ENCODE measurements at regions not wholly inside any gene's neighbourhood (a gene's known extent, or its start where the extent isn't known, plus 50 kb on each side); places are given as distances from the start of the nearest gene placed in this dataset.

GRCh38 chr10:108850138-108850854 is 1073.0 kb downstream of the XPNPEP1 start:
- H3K4me3 ChIP-seq (ENCODE audit: low read depth, low read length): no peak overlapping the region
- TF ChIP-seq, protein P1, sequence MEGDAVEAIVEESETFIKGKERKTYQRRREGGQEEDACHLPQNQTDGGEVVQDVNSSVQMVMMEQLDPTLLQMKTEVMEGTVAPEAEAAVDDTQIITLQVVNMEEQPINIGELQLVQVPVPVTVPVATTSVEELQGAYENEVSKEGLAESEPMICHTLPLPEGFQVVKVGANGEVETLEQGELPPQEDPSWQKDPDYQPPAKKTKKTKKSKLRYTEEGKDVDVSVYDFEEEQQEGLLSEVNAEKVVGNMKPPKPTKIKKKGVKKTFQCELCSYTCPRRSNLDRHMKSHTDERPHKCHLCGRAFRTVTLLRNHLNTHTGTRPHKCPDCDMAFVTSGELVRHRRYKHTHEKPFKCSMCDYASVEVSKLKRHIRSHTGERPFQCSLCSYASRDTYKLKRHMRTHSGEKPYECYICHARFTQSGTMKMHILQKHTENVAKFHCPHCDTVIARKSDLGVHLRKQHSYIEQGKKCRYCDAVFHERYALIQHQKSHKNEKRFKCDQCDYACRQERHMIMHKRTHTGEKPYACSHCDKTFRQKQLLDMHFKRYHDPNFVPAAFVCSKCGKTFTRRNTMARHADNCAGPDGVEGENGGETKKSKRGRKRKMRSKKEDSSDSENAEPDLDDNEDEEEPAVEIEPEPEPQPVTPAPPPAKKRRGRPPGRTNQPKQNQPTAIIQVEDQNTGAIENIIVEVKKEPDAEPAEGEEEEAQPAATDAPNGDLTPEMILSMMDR (IDR thresholded peaks at IDR 0.05; ENCODE audit: borderline replicate concordance, insufficient read depth, low read depth, low read length): no peak

DNA sequence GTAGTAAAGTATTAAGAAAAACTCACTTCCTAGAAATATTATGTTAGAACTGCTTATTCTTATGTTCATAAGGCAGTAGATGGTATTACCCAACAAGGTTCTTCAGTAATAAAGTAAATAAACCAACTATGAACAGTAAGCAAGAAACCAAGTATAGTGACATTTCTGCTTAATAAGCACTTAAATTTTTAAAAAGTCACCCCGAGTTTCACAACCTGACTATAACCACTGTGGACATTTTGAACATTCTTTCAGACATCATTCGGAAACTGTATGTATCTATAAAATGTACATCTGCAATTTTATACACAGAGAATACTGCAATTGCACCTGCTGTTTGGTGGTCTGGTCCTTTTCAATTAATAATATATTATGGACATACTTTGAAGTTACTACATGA is 1073.6 kb downstream of the XPNPEP1 start:
- TF ChIP-seq, protein P1 (IDR thresholded peaks at IDR 0.05; ENCODE audit: borderline replicate concordance, insufficient read depth, low read depth, low read length): no peak
- H3K4me3 ChIP-seq (ENCODE audit: low read depth, low read length): no peak overlapping the region

GRCh38 chr10:108849186-108849585 is 1074.1 kb downstream of the XPNPEP1 start:
- TF ChIP-seq, protein P1 (IDR thresholded peaks at IDR 0.05; ENCODE audit: borderline replicate concordance, insufficient read depth, low read depth, low read length): no peak
- H3K4me3 ChIP-seq (ENCODE audit: low read depth, low read length): no peak overlapping the region

DNA sequence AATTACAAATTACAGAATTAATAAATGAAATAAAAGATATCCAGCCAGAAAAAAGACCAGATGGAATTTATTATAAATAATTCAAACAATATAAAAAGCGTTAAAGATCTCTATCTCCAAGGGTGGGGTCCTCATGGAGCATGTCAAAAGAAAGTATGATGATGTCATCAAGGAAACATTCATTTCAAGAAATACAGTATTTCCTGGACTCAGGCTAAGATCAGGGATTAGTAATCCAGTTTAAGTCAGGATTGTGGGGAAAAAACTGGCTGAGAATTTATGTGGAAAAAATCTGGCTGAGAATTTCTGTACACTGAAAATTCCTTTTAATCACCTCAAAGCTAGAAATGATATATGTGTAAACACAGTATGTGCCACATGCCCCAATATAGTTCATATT is 1075.3 kb downstream of the XPNPEP1 start:
- TF ChIP-seq, protein P1 (IDR thresholded peaks at IDR 0.05; ENCODE audit: borderline replicate concordance, insufficient read depth, low read depth, low read length): no peak
- H3K4me3 ChIP-seq (ENCODE audit: low read depth, low read length): no peak overlapping the region

GRCh38 chr10:108840944-108841343 is 1082.4 kb downstream of the XPNPEP1 start:
- no peak overlapping the region for H3K4me3 ChIP-seq (ENCODE audit: low read depth, low read length)
- TF ChIP-seq, protein P1 (IDR thresholded peaks at IDR 0.05; ENCODE audit: borderline replicate concordance, insufficient read depth, low read depth, low read length): no peak

- TF ChIP-seq, protein P1 (IDR thresholded peaks at IDR 0.05; ENCODE audit: borderline replicate concordance, insufficient read depth, low read depth, low read length): no peak
- H3K4me3 ChIP-seq (ENCODE audit: low read depth, low read length): no peak overlapping the region
Observed at GRCh38 chr10:108836362-108836761, 1086.9 kb downstream of the XPNPEP1 start.

DNA sequence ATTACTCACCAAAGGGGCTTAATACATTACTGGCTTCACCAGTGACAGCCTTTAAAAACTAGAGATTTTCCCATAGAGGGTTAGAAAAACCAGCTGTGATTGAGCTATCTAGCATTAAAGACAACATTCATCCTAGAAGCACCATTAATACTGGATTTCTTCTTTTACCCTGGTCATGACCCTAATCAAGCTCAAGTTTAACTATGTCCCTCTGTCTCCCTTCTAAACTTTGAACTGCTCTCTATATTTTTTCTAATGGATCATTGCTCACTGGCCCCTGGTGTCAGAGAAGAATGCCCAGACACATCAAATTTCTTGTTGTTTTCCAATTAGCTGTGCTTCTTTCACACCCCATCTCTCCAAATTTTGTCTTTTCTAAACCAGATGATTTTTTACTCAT is 1101.3 kb downstream of the XPNPEP1 start:
- H3K4me3 ChIP-seq (ENCODE audit: low read depth, low read length): no peak overlapping the region
- TF ChIP-seq, protein P1 (IDR thresholded peaks at IDR 0.05; ENCODE audit: borderline replicate concordance, insufficient read depth, low read depth, low read length): no peak
